K562 (cell line): ENCODE measurements at regions not wholly inside any gene's neighbourhood (a gene's known extent, or its start where the extent isn't known, plus 50 kb on each side); places are given as distances from the start of the nearest gene placed in this dataset.

Source experiments
- ARID1B ChIP-seq: fragments of 450-650 bp; IDR thresholded peaks from 2 replicates; pipeline ENCODE4 v1.6.1; 2016; ENCODE audit warnings: antibody characterized with exemption, mild to moderate bottlenecking, inconsistent platforms
- ARID2 ChIP-seq: fragments of 450-650 bp; IDR thresholded peaks from 2 replicates; pipeline ENCODE4 v1.6.1; 2017; ENCODE audit warnings: antibody characterized with exemption, mild to moderate bottlenecking
- CBX1 ChIP-seq: sonication (generic); IDR thresholded peaks from 2 replicates; pipeline ENCODE4 v1.6.1; 2016; ENCODE audit warnings: antibody characterized with exemption, low read depth, mild to moderate bottlenecking
- HDAC6 ChIP-seq: IDR thresholded peaks from 2 replicates; pipeline ENCODE4 v1.6.1; 2012; ENCODE audit warnings: low read depth, mild to moderate bottlenecking, control low read depth, inconsistent platforms, low read length, moderate library complexity
- HNRNPLL ChIP-seq: fragments of 200-400 bp; formaldehyde crosslinking; IDR thresholded peaks from 2 replicates; pipeline ENCODE4 v1.6.1; 2017; ENCODE audit warnings: low read length, low read depth, mild to moderate bottlenecking; ENCODE audit not compliant: poor library complexity, severe bottlenecking
- MEF2A ChIP-seq: IDR thresholded peaks from 2 replicates; pipeline ENCODE4 v1.6.1; 2011; ENCODE audit warnings: low read depth, mild to moderate bottlenecking, low read length, moderate library complexity; ENCODE audit not compliant: control insufficient read depth
- MITF ChIP-seq: IDR thresholded peaks from 2 replicates; pipeline ENCODE4 v1.6.1; 2014; ENCODE audit warnings: antibody characterized with exemption
- MYC ChIP-seq, 2 experiments: fragments of 250-450 bp in 1 of 2; sonication (Bioruptor Pico) in 1 of 2; IDR thresholded peaks; 2 replicates each; pipeline versions ENCODE4 v1.5.1 to v1.6.1; 2012 to 2021; ENCODE audit warnings: low read depth in 2 of 2, borderline replicate concordance in 1 of 2, improper control_type of control experiment in 1 of 2, low read length in 1 of 2, mild to moderate bottlenecking in 1 of 2, moderate library complexity in 1 of 2
- PHB ChIP-seq: fragments of 250-450 bp; sonication (Bioruptor Pico); IDR thresholded peaks from 2 replicates; pipeline ENCODE4 v1.5.0; 2021
- SUPT5H ChIP-seq: fragments of 450-650 bp; IDR thresholded peaks from 2 replicates; pipeline ENCODE4 v1.6.1; 2016
- ZNF280A ChIP-seq: fragments of 450-650 bp; IDR thresholded peaks from 2 replicates; pipeline ENCODE4 v1.6.1; 2018; ENCODE audit warnings: mild to moderate bottlenecking, low read depth; ENCODE audit not compliant: partially characterized antibody
- ZNF316 ChIP-seq: fragments of 450-650 bp; IDR thresholded peaks from 2 replicates; pipeline ENCODE4 v1.6.1; 2016
- ZNF444 ChIP-seq: fragments of 250-450 bp; sonication (Bioruptor Pico); IDR thresholded peaks from 2 replicates; pipeline ENCODE4 v1.4.0; 2020; ENCODE audit warnings: mild to moderate bottlenecking, moderate library complexity
- TF ChIP-seq, protein P1 (sequence below): IDR thresholded peaks from 3 replicates; pipeline ENCODE4 v1.6.1; 2011; ENCODE audit warnings: borderline replicate concordance, mild to moderate bottlenecking, moderate library complexity; ENCODE audit not compliant: insufficient read length; ENCODE audit errors: extremely low read depth
- TF ChIP-seq, protein P2 (sequence below): fragments of 200-400 bp; formaldehyde crosslinking; IDR thresholded peaks from 2 replicates; pipeline ENCODE4 v1.6.1; 2017; ENCODE audit warnings: mild to moderate bottlenecking, low read depth, low read length, moderate library complexity
- TF ChIP-seq, protein P3 (sequence below): fragments of 150-350 bp; IDR thresholded peaks from 2 replicates; pipeline ENCODE4 v1.6.1; 2014; ENCODE audit warnings: low read depth, mild to moderate bottlenecking, low read length, borderline replicate concordance

DNA sequence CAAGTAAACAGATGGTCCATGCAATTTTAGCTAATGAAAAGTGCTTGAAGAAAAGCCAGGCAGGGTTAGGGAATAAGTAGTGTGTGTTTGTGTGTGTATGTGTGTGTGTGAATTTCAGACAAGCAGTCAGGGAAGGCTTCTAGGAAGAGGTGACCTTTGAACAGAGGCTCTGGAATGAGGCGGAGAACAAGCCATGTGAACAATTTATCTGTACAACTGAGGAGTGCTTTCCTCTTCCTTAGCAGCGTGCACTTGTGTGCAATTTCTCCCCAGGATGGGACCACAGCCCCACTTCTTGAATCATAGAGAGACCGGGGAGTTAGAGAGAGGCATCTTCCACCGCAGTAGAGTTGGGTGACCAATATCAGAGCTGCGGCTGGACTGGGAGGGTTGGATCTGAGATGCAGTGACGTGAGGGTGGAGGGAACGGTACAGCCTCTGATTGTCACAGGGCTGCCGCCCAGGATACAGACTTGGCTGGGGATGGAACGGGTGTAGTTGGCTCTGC is 69.2 kb upstream of the FAM171A1 start (continued):
- TF ChIP-seq, protein P1, sequence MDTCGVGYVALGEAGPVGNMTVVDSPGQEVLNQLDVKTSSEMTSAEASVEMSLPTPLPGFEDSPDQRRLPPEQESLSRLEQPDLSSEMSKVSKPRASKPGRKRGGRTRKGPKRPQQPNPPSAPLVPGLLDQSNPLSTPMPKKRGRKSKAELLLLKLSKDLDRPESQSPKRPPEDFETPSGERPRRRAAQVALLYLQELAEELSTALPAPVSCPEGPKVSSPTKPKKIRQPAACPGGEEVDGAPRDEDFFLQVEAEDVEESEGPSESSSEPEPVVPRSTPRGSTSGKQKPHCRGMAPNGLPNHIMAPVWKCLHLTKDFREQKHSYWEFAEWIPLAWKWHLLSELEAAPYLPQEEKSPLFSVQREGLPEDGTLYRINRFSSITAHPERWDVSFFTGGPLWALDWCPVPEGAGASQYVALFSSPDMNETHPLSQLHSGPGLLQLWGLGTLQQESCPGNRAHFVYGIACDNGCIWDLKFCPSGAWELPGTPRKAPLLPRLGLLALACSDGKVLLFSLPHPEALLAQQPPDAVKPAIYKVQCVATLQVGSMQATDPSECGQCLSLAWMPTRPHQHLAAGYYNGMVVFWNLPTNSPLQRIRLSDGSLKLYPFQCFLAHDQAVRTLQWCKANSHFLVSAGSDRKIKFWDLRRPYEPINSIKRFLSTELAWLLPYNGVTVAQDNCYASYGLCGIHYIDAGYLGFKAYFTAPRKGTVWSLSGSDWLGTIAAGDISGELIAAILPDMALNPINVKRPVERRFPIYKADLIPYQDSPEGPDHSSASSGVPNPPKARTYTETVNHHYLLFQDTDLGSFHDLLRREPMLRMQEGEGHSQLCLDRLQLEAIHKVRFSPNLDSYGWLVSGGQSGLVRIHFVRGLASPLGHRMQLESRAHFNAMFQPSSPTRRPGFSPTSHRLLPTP, result peak; percentile 48
- peak; percentile 85; the same call in 1 of the 2 replicates for TF ChIP-seq CBX1
- TF ChIP-seq, protein P2, sequence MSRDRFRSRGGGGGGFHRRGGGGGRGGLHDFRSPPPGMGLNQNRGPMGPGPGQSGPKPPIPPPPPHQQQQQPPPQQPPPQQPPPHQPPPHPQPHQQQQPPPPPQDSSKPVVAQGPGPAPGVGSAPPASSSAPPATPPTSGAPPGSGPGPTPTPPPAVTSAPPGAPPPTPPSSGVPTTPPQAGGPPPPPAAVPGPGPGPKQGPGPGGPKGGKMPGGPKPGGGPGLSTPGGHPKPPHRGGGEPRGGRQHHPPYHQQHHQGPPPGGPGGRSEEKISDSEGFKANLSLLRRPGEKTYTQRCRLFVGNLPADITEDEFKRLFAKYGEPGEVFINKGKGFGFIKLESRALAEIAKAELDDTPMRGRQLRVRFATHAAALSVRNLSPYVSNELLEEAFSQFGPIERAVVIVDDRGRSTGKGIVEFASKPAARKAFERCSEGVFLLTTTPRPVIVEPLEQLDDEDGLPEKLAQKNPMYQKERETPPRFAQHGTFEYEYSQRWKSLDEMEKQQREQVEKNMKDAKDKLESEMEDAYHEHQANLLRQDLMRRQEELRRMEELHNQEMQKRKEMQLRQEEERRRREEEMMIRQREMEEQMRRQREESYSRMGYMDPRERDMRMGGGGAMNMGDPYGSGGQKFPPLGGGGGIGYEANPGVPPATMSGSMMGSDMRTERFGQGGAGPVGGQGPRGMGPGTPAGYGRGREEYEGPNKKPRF, result no peak
- no peak for TF ChIP-seq ARID1B
- TF ChIP-seq SUPT5H, result no peak
- TF ChIP-seq HDAC6, result no peak
- no peak for TF ChIP-seq MITF
- TF ChIP-seq, protein P3, sequence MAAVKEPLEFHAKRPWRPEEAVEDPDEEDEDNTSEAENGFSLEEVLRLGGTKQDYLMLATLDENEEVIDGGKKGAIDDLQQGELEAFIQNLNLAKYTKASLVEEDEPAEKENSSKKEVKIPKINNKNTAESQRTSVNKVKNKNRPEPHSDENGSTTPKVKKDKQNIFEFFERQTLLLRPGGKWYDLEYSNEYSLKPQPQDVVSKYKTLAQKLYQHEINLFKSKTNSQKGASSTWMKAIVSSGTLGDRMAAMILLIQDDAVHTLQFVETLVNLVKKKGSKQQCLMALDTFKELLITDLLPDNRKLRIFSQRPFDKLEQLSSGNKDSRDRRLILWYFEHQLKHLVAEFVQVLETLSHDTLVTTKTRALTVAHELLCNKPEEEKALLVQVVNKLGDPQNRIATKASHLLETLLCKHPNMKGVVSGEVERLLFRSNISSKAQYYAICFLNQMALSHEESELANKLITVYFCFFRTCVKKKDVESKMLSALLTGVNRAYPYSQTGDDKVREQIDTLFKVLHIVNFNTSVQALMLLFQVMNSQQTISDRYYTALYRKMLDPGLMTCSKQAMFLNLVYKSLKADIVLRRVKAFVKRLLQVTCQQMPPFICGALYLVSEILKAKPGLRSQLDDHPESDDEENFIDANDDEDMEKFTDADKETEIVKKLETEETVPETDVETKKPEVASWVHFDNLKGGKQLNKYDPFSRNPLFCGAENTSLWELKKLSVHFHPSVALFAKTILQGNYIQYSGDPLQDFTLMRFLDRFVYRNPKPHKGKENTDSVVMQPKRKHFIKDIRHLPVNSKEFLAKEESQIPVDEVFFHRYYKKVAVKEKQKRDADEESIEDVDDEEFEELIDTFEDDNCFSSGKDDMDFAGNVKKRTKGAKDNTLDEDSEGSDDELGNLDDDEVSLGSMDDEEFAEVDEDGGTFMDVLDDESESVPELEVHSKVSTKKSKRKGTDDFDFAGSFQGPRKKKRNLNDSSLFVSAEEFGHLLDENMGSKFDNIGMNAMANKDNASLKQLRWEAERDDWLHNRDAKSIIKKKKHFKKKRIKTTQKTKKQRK, result no peak
- TF ChIP-seq HNRNPLL, result no peak
- TF ChIP-seq MEF2A, result no peak
- no peak for TF ChIP-seq ZNF444 (CRISPR knock-in tag)
- TF ChIP-seq ZNF280A, result no peak
- TF ChIP-seq PHB, result no peak
- no peak for TF ChIP-seq MYC (IDR thresholded peaks at IDR 0.05; ENCODE audit: low read depth, low read length)
- no peak for TF ChIP-seq MYC (CRISPR knock-in tag; IDR thresholded peaks at IDR 0.05; ENCODE audit: borderline replicate concordance, low read depth)
- no peak for TF ChIP-seq ARID2
- TF ChIP-seq ZNF316, result no peak
